ENCODE measurements at regions not wholly inside any gene's neighbourhood (a gene's known extent, or its start where the extent isn't known, plus 50 kb on each side); places are given as distances from the start of the nearest gene placed in this dataset.
"Not testable (repeated sequence)": the region's sequence is repeated elsewhere in the genome, so short reads cannot be mapped to it uniquely, and the experiment has no call there.

DNA sequence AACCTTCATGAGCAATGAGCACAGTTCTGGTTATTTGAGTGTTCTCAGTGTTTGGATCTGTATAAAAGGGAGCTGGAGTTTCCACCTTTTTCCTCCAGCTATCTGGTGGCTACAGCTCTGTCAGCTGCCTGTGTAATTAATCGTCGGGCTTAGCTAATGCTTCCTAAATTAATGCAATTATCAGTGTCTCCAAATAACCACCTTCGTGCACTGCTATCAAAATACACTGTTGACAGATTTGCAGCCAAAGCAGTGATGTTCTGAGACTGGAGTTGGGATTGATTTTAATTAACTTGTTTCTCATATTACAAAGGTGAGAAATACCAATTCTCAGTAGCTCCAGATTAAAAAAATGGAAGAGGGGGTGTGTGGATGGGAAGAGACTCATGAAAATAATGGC is 325.8 kb downstream of the CBLN1 start:
- no peak overlapping the region for H3K4me3 ChIP-seq (replicated peaks in 1 of 2; ENCODE audit: low read depth in 1 of 2, low read length in 2 of 2)
- H3K9me2 ChIP-seq (ENCODE audit: insufficient read depth): no peaks in the 10 kb centered on the region
- TF ChIP-seq, protein P1, sequence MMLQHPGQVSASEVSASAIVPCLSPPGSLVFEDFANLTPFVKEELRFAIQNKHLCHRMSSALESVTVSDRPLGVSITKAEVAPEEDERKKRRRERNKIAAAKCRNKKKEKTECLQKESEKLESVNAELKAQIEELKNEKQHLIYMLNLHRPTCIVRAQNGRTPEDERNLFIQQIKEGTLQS (IDR thresholded peaks at IDR 0.05): no peak
- TF ChIP-seq JUND (IDR thresholded peaks at IDR 0.05): no peak
- no peak overlapping the region for H3K27ac ChIP-seq (ENCODE audit: low read depth, low read length)
- no peak for ATAC-seq
- POLR2A ChIA-PET: no interaction called here
- H3K9me3 ChIP-seq (ENCODE audit: control insufficient read depth in 1 of 2, insufficient read depth in 1 of 2, low read depth in 1 of 2, low read length in 2 of 2): no peaks in the 10 kb centered on the region
- no peak overlapping the region for H3K9ac ChIP-seq (ENCODE audit: low read length)
- intact Hi-C loops (cut with micrococcal nuclease): no loop called here
- H3K4me2 ChIP-seq (ENCODE audit: low read length): no peak overlapping the region
- H3K27me3 ChIP-seq (ENCODE audit: insufficient read depth, low read length): no peaks in the 10 kb centered on the region
- H3K79me2 ChIP-seq (ENCODE audit: insufficient read depth, low read length): no peaks in the 10 kb centered on the region
- RAD21 ChIA-PET (ENCODE audit: low non-redundant PET in 1 of 2, low total read pairs in 2 of 2, uncharacterized antibody in 2 of 2, unreplicated experiment in 2 of 2): no interaction called here
- CTCF ChIA-PET: no interaction called here
- H3K36me3 ChIP-seq (ENCODE audit: control insufficient read depth in 1 of 2, insufficient read depth in 2 of 2, low read length in 2 of 2): no peaks in the 10 kb centered on the region
- H2AFZ ChIP-seq (ENCODE audit: low read depth, low read length, poor library complexity, severe bottlenecking): no peak overlapping the region
- H3K4me1 ChIP-seq (ENCODE audit: control insufficient read depth in 1 of 2, insufficient read depth in 2 of 2, low read length in 2 of 2): peaks cover 13 to 29% of the 10 kb centered on the region in 2 experiments
- BruUV-seq (replicated peaks): no TSS peak
- DNase-seq (ENCODE audit: low read depth, low spot score): no peak
- no peaks in the 10 kb centered on the region for H4K20me1 ChIP-seq (ENCODE audit: insufficient read depth)

DNA sequence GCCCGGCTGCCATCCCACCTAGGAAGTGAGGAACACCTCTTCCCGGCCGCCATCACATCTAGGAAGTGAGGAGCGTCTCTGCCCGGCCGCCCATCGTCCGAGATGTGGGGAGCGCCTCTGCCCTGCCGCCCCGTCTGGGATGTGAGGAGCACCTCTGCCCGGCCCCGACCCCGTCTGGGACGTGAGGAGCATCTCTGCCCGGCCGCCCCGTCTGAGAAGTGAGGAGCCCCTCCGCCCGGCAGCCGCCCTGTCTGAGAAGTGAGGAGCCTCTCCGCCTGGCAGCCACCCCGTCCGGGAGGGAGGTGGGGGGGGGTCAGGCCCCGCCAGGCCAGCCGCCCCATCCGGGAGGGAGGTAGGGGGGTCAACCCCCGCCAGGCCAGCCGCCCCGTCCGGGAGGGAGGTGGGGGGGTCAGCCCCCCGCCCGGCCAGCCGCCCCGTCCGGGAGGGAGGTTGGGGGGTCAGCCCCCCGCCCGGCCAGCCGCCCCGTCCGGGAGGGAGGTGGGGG is 330.0 kb downstream of the CBLN1 start:
- H3K9me2 ChIP-seq (ENCODE audit: insufficient read depth); intact Hi-C loops (cut with micrococcal nuclease); H3K36me3 ChIP-seq (ENCODE audit: control insufficient read depth in 1 of 2, insufficient read depth in 2 of 2, low read length in 2 of 2); BruUV-seq (replicated peaks); H3K9me3 ChIP-seq (ENCODE audit: control insufficient read depth in 1 of 2, insufficient read depth in 1 of 2, low read depth in 1 of 2, low read length in 2 of 2); POLR2A ChIA-PET; RAD21 ChIA-PET (ENCODE audit: low non-redundant PET in 1 of 2, low total read pairs in 2 of 2, uncharacterized antibody in 2 of 2, unreplicated experiment in 2 of 2); CTCF ChIA-PET; H3K9ac ChIP-seq (ENCODE audit: low read length); DNase-seq (ENCODE audit: low read depth, low spot score); H4K20me1 ChIP-seq (ENCODE audit: insufficient read depth); H3K27me3 ChIP-seq (ENCODE audit: insufficient read depth, low read length); H3K27ac ChIP-seq (ENCODE audit: low read depth, low read length); H2AFZ ChIP-seq (ENCODE audit: low read depth, low read length, poor library complexity, severe bottlenecking); H3K4me2 ChIP-seq (ENCODE audit: low read length); H3K4me3 ChIP-seq (replicated peaks in 1 of 2; ENCODE audit: low read depth in 1 of 2, low read length in 2 of 2); H3K79me2 ChIP-seq (ENCODE audit: insufficient read depth, low read length); ATAC-seq: not testable (repeated sequence)
- H3K4me1 ChIP-seq (ENCODE audit: control insufficient read depth in 1 of 2, insufficient read depth in 2 of 2, low read length in 2 of 2): peaks cover 0 to 27% of the 10 kb centered on the region in 2 experiments; a peak in 2 of 4 replicates

DNA sequence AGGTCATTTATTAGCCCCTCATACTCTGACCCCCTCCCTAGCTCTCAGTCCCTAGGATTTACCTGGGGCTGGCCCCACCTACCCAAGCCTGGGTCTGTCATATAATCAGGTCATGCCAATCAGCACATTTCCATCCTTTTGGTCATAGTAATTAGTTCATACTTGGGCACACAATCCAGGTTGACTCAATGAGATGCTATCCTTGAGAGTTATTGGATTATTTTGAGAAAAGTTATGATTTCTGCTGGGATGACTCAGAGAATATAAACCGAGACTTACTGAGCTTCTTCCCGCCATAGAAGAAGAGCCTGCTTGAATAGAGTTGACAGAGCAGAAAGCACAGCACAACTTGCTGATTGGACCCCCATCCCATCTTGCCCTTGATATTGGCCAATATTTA is 331.5 kb downstream of the CBLN1 start:
- H3K9ac ChIP-seq (ENCODE audit: low read length): no peak overlapping the region
- DNase-seq (ENCODE audit: low read depth, low spot score): no peak
- H4K20me1 ChIP-seq (ENCODE audit: insufficient read depth): no peaks in the 10 kb centered on the region
- H3K27ac ChIP-seq (ENCODE audit: low read depth, low read length): no peak overlapping the region
- ATAC-seq: no peak
- H3K4me3 ChIP-seq (replicated peaks in 1 of 2; ENCODE audit: low read depth in 1 of 2, low read length in 2 of 2): no peak overlapping the region
- peak overlapping the region; percentile 32 for H3K4me2 ChIP-seq (ENCODE audit: low read length)
- H2AFZ ChIP-seq (ENCODE audit: low read depth, low read length, poor library complexity, severe bottlenecking): no peak overlapping the region
- H3K9me2 ChIP-seq (ENCODE audit: insufficient read depth): no peaks in the 10 kb centered on the region
- ChIA-PET POLR2A (no interaction called here), RAD21 (ENCODE audit: low non-redundant PET in 1 of 2, low total read pairs in 2 of 2, uncharacterized antibody in 2 of 2, unreplicated experiment in 2 of 2) (no interaction called here), CTCF (no interaction called here)
- BruUV-seq (replicated peaks): no TSS peak
- intact Hi-C loops (cut with micrococcal nuclease): no loop called here
- no peaks in the 10 kb centered on the region for H3K9me3 ChIP-seq (ENCODE audit: control insufficient read depth in 1 of 2, insufficient read depth in 1 of 2, low read depth in 1 of 2, low read length in 2 of 2)
- peaks cover 0 to 26% of the 10 kb centered on the region in 2 experiments; a peak in 2 of 4 replicates for H3K4me1 ChIP-seq (ENCODE audit: control insufficient read depth in 1 of 2, insufficient read depth in 2 of 2, low read length in 2 of 2)
- no peaks in the 10 kb centered on the region for H3K79me2 ChIP-seq (ENCODE audit: insufficient read depth, low read length)
- H3K36me3 ChIP-seq (ENCODE audit: control insufficient read depth in 1 of 2, insufficient read depth in 2 of 2, low read length in 2 of 2): no peaks in the 10 kb centered on the region
- no peaks in the 10 kb centered on the region for H3K27me3 ChIP-seq (ENCODE audit: insufficient read depth, low read length)
- TF ChIP-seq EZH2phosphoT487 (IDR thresholded peaks at IDR 0.05; ENCODE audit: borderline replicate concordance): no peak
- TF ChIP-seq POLR2AphosphoS5 (IDR thresholded peaks at IDR 0.05; ENCODE audit: low read depth, low read length): no peak
- no peak for TF ChIP-seq YY1 (IDR thresholded peaks at IDR 0.05; ENCODE audit: extremely low read depth, insufficient replicate concordance, low read depth, low read length)
- no peak for TF ChIP-seq POLR2A (IDR thresholded peaks at IDR 0.05; ENCODE audit: borderline replicate concordance, extremely low read depth, insufficient read depth, insufficient read length)
- no peak for TF ChIP-seq EGR1 (IDR thresholded peaks at IDR 0.05; ENCODE audit: low read depth)
- no peak for TF ChIP-seq FOSL1 (IDR thresholded peaks at IDR 0.05; ENCODE audit: low read depth)
- TF ChIP-seq, protein P2, sequence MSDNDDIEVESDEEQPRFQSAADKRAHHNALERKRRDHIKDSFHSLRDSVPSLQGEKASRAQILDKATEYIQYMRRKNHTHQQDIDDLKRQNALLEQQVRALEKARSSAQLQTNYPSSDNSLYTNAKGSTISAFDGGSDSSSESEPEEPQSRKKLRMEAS (IDR thresholded peaks at IDR 0.05): no peak
- no peak for TF ChIP-seq CBX3 (IDR thresholded peaks at IDR 0.05; ENCODE audit: low read depth)
- TF ChIP-seq, protein P3, sequence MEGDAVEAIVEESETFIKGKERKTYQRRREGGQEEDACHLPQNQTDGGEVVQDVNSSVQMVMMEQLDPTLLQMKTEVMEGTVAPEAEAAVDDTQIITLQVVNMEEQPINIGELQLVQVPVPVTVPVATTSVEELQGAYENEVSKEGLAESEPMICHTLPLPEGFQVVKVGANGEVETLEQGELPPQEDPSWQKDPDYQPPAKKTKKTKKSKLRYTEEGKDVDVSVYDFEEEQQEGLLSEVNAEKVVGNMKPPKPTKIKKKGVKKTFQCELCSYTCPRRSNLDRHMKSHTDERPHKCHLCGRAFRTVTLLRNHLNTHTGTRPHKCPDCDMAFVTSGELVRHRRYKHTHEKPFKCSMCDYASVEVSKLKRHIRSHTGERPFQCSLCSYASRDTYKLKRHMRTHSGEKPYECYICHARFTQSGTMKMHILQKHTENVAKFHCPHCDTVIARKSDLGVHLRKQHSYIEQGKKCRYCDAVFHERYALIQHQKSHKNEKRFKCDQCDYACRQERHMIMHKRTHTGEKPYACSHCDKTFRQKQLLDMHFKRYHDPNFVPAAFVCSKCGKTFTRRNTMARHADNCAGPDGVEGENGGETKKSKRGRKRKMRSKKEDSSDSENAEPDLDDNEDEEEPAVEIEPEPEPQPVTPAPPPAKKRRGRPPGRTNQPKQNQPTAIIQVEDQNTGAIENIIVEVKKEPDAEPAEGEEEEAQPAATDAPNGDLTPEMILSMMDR (IDR thresholded peaks at IDR 0.05 in 2 of 3, conservative IDR thresholded peaks at IDR 0.05 in 1 of 3; ENCODE audit: borderline replicate concordance in 1 of 3, insufficient read depth in 1 of 3, low read depth in 2 of 3, low read length in 2 of 3): no peak
- no peak for TF ChIP-seq ZNF274 (IDR thresholded peaks at IDR 0.05; ENCODE audit: low read depth, low read length)
- TF ChIP-seq EZH2 (IDR thresholded peaks at IDR 0.05): no peak
- TF ChIP-seq JUND (IDR thresholded peaks at IDR 0.05): no peak
